ENCODE measurements at regions not wholly inside any gene's neighbourhood (a gene's known extent, or its start where the extent isn't known, plus 50 kb on each side); places are given as distances from the start of the nearest gene placed in this dataset.

- TF ChIP-seq CTCF (IDR thresholded peaks at IDR 0.05) (no peak), TAF1 (IDR thresholded peaks at IDR 0.05; ENCODE audit: borderline replicate concordance, low read depth, low read length) (no peak), FOSL2 (IDR thresholded peaks at IDR 0.05; ENCODE audit: borderline replicate concordance, low read depth) (no peak), POLR2AphosphoS5 (IDR thresholded peaks at IDR 0.05; ENCODE audit: low read depth, low read length) (no peak), YY1 (IDR thresholded peaks at IDR 0.05; ENCODE audit: low read depth) (no peak), USF2 (IDR thresholded peaks at IDR 0.05; ENCODE audit: borderline replicate concordance, low read depth, low read length) (no peak), EZH2phosphoT487 (IDR thresholded peaks at IDR 0.05; ENCODE audit: borderline replicate concordance, low read depth) (no peak), TCF12 (IDR thresholded peaks at IDR 0.05) (no peak)
Measured at GRCh38 chr12:4216187-4216927, 57.2 kb upstream of the CCND2 start.
